HEK293 (cell line): ENCODE measurements at regions not wholly inside any gene's neighbourhood (a gene's known extent, or its start where the extent isn't known, plus 50 kb on each side); places are given as distances from the start of the nearest gene placed in this dataset.

Experiments
- CTCF ChIA-PET: fragments of 350-600 bp; formaldehyde crosslinking; extraction: SDS; loops from one replicate; lab custom pipeline; 2021; ENCODE audit warnings: antibody characterized with exemption; lab: Yijun Ruan, JAX
- POLR2A ChIA-PET: fragments of 300-600 bp; formaldehyde crosslinking; extraction: SDS; loops from one replicate; lab custom pipeline; 2020; ENCODE audit warnings: antibody characterized with exemption, inconsistent platforms; lab: Yijun Ruan, JAX
- H3K27ac ChIP-seq: fragments of 200-500 bp; sonication (Bioruptor generic); 2 replicates; pipeline ENCODE4 v1.5.1; 2014; ENCODE audit warnings: low read depth, low read length, control low read depth, inconsistent platforms; ENCODE audit errors: extremely low read depth
- H3K36me3 ChIP-seq, 2 experiments: fragments of 200-500 bp in 1 of 2; sonication (Bioruptor generic) in 1 of 2; 1 replicate in 1 of 2; 2 replicates in 1 of 2; pipeline ENCODE4 v1.5.1; 2014 to 2017; ENCODE audit warnings: inconsistent platforms in 2 of 2, low read length in 2 of 2; ENCODE audit not compliant: control insufficient read depth in 2 of 2, insufficient read depth in 1 of 2
- H3K4me1 ChIP-seq: fragments of 200-500 bp; sonication (Bioruptor generic); 2 replicates; pipeline ENCODE4 v1.5.1; 2014; ENCODE audit warnings: mild to moderate bottlenecking, low read length, inconsistent platforms; ENCODE audit not compliant: control insufficient read depth, insufficient read depth
- H3K4me3 ChIP-seq: 2 replicates; pipeline ENCODE4 v1.5.1; 2011; ENCODE audit warnings: low read depth, mild to moderate bottlenecking, control low read depth, low read length, moderate library complexity
- H3K9me3 ChIP-seq: fragments of 200-500 bp; sonication (Bioruptor generic); 2 replicates; pipeline ENCODE4 v1.5.1; 2014; ENCODE audit warnings: low read depth, low read length, inconsistent platforms; ENCODE audit not compliant: control insufficient read depth, insufficient read depth
- INSM2 ChIP-seq: fragments of 450-650 bp; formaldehyde crosslinking; IDR thresholded peaks from 2 replicates; pipeline ENCODE4 v1.5.1; 2016; ENCODE audit warnings: missing biosample characterization, missing genetic modification characterization
- MYNN ChIP-seq: fragments of 450-650 bp; formaldehyde crosslinking; IDR thresholded peaks from 2 replicates; pipeline ENCODE4 v1.5.1; 2016; ENCODE audit warnings: missing biosample characterization, missing genetic modification characterization, borderline replicate concordance
- ZBTB8A ChIP-seq: fragments of 450-650 bp; formaldehyde crosslinking; IDR thresholded peaks from 2 replicates; pipeline ENCODE4 v1.5.1; 2016; ENCODE audit warnings: missing biosample characterization, missing genetic modification characterization
- ZFP3 ChIP-seq: fragments of 450-650 bp; formaldehyde crosslinking; IDR thresholded peaks from 2 replicates; pipeline ENCODE4 v1.5.1; 2016; ENCODE audit warnings: low read depth, missing biosample characterization, missing genetic modification characterization
- ZNF114 ChIP-seq: fragments of 450-650 bp; formaldehyde crosslinking; IDR thresholded peaks from 2 replicates; pipeline ENCODE4 v1.5.0; 2017; ENCODE audit warnings: missing biosample characterization, missing genetic modification characterization
- ZNF133 ChIP-seq: fragments of 450-650 bp; formaldehyde crosslinking; IDR thresholded peaks from 2 replicates; pipeline ENCODE4 v1.5.1; 2016; ENCODE audit warnings: missing biosample characterization, missing genetic modification characterization
- ZNF148 ChIP-seq: fragments of 450-650 bp; formaldehyde crosslinking; IDR thresholded peaks from 2 replicates; pipeline ENCODE4 v1.5.0; 2017; ENCODE audit warnings: missing biosample characterization, missing genetic modification characterization, borderline replicate concordance
- ZNF2 ChIP-seq: fragments of 450-650 bp; formaldehyde crosslinking; IDR thresholded peaks from 2 replicates; pipeline ENCODE4 v1.5.1; 2016; ENCODE audit warnings: missing biosample characterization, missing genetic modification characterization
- ZNF335 ChIP-seq: fragments of 450-650 bp; formaldehyde crosslinking; conservative IDR thresholded peaks from 2 replicates; pipeline ENCODE4 v1.5.1; 2016; ENCODE audit warnings: missing biosample characterization, missing genetic modification characterization
- ZNF571 ChIP-seq: fragments of 450-650 bp; formaldehyde crosslinking; IDR thresholded peaks from 2 replicates; pipeline ENCODE4 v1.5.0; 2017; ENCODE audit warnings: missing biosample characterization, missing genetic modification characterization
- TF ChIP-seq, protein P1 (sequence below): fragments of 450-650 bp; formaldehyde crosslinking; optimal IDR thresholded peaks from 2 replicates; pipeline ENCODE3; 2016; ENCODE audit warnings: missing biosample characterization, mild to moderate bottlenecking, missing genetic modification characterization
- TF ChIP-seq, protein P2 (sequence below): fragments of 450-650 bp; formaldehyde crosslinking; IDR thresholded peaks from 2 replicates; pipeline ENCODE4 v1.5.1; 2016; ENCODE audit warnings: missing biosample characterization, missing genetic modification characterization
- TF ChIP-seq, protein P3 (sequence below): fragments of 450-650 bp; formaldehyde crosslinking; IDR thresholded peaks from 2 replicates; pipeline ENCODE4 v1.5.1; 2016; ENCODE audit warnings: missing biosample characterization, missing genetic modification characterization
- TF ChIP-seq, protein P4 (sequence below): fragments of 450-650 bp; formaldehyde crosslinking; conservative IDR thresholded peaks from 2 replicates; pipeline ENCODE4 v1.5.1; 2016; ENCODE audit warnings: low read depth, missing biosample characterization, missing genetic modification characterization

DNA sequence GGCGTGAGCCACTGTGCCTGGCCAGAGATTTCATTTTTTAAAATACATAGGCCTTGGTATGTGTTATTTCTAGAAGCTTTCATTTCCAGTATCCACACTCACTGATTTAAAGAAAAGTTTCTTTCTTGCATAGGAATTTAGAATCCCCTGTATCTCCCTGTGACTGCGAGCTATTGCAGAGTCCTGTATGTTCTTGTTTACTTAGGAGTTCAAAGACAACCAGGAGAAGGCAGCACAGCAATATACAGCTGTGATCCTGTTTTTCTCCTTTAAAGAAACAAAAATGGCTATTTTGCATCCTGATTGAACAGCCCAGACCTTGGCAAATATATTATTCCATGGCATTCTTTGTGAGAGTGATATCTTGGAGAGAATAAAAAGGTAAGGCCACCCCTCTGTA is 185.0 kb upstream of the COX10 start (continued):
- TF ChIP-seq ZNF571 (tag by site-specific recombination): no peak
- TF ChIP-seq ZBTB8A: no peak
- no peak for TF ChIP-seq ZNF114 (tag by site-specific recombination)
- no peak for TF ChIP-seq ZNF335 (tag by site-specific recombination)
- TF ChIP-seq, protein P1, sequence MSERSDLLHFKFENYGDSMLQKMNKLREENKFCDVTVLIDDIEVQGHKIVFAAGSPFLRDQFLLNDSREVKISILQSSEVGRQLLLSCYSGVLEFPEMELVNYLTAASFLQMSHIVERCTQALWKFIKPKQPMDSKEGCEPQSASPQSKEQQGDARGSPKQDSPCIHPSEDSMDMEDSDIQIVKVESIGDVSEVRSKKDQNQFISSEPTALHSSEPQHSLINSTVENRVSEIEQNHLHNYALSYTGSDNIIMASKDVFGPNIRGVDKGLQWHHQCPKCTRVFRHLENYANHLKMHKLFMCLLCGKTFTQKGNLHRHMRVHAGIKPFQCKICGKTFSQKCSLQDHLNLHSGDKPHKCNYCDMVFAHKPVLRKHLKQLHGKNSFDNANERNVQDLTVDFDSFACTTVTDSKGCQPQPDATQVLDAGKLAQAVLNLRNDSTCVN: no peak
- no peak for TF ChIP-seq ZNF133 (tag by site-specific recombination)
- no peak for TF ChIP-seq ZNF148 (tag by site-specific recombination)
- TF ChIP-seq, protein P2, sequence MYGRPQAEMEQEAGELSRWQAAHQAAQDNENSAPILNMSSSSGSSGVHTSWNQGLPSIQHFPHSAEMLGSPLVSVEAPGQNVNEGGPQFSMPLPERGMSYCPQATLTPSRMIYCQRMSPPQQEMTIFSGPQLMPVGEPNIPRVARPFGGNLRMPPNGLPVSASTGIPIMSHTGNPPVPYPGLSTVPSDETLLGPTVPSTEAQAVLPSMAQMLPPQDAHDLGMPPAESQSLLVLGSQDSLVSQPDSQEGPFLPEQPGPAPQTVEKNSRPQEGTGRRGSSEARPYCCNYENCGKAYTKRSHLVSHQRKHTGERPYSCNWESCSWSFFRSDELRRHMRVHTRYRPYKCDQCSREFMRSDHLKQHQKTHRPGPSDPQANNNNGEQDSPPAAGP (tag by site-specific recombination): no peak

DNA sequence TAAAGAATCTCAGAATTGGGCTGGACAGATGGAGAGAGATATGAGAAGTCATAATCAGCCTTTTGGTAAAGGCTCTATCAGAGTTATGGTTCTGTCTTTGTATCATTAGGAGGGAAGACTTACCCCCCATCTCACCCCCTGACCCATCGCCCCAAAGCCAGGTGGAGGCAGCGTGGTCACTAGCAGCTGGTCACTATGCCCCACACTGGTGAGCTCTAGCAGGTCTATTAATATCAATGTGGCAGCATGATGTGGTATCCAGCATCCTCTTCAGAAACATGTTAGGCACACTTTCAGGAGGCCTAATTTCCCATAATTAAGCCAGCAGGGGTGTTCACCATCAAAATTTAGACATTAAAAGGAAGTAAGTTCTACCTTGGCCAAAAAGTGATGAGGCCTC is 183.8 kb upstream of the COX10 start:
- ChIA-PET POLR2A (no interaction called here), CTCF (interaction anchor here (0.8 kb wide), 1 partner anchor 11 kb away, joined by 3 read pairs; no protein-coding TSS in a partner anchor)
- no peak overlapping the region for H3K27ac ChIP-seq
- TF ChIP-seq, protein P3, sequence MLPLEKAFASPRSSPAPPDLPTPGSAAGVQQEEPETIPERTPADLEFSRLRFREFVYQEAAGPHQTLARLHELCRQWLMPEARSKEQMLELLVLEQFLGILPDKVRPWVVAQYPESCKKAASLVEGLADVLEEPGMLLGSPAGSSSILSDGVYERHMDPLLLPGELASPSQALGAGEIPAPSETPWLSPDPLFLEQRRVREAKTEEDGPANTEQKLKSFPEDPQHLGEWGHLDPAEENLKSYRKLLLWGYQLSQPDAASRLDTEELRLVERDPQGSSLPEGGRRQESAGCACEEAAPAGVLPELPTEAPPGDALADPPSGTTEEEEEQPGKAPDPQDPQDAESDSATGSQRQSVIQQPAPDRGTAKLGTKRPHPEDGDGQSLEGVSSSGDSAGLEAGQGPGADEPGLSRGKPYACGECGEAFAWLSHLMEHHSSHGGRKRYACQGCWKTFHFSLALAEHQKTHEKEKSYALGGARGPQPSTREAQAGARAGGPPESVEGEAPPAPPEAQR: no peak
- no peak for TF ChIP-seq ZFP3 (tag by site-specific recombination)
- no peak for TF ChIP-seq ZNF2 (tag by site-specific recombination)
- TF ChIP-seq, protein P4, sequence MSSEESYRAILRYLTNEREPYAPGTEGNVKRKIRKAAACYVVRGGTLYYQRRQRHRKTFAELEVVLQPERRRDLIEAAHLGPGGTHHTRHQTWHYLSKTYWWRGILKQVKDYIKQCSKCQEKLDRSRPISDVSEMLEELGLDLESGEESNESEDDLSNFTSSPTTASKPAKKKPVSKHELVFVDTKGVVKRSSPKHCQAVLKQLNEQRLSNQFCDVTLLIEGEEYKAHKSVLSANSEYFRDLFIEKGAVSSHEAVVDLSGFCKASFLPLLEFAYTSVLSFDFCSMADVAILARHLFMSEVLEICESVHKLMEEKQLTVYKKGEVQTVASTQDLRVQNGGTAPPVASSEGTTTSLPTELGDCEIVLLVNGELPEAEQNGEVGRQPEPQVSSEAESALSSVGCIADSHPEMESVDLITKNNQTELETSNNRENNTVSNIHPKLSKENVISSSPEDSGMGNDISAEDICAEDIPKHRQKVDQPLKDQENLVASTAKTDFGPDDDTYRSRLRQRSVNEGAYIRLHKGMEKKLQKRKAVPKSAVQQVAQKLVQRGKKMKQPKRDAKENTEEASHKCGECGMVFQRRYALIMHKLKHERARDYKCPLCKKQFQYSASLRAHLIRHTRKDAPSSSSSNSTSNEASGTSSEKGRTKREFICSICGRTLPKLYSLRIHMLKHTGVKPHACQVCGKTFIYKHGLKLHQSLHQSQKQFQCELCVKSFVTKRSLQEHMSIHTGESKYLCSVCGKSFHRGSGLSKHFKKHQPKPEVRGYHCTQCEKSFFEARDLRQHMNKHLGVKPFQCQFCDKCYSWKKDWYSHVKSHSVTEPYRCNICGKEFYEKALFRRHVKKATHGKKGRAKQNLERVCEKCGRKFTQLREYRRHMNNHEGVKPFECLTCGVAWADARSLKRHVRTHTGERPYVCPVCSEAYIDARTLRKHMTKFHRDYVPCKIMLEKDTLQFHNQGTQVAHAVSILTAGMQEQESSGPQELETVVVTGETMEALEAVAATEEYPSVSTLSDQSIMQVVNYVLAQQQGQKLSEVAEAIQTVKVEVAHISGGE (tag by site-specific recombination): no peak
- no peak for TF ChIP-seq MYNN
- TF ChIP-seq INSM2 (tag by site-specific recombination): no peak
- no peaks in the 10 kb centered on the region for H3K4me1 ChIP-seq
- H3K9me3 ChIP-seq: no peaks in the 10 kb centered on the region
- H3K36me3 ChIP-seq: no peaks in the 10 kb centered on the region
- no peak overlapping the region for H3K4me3 ChIP-seq
